ENCODE measurements at regions not wholly inside any gene's neighbourhood (a gene's known extent, or its start where the extent isn't known, plus 50 kb on each side); places are given as distances from the start of the nearest gene placed in this dataset.

DNA sequence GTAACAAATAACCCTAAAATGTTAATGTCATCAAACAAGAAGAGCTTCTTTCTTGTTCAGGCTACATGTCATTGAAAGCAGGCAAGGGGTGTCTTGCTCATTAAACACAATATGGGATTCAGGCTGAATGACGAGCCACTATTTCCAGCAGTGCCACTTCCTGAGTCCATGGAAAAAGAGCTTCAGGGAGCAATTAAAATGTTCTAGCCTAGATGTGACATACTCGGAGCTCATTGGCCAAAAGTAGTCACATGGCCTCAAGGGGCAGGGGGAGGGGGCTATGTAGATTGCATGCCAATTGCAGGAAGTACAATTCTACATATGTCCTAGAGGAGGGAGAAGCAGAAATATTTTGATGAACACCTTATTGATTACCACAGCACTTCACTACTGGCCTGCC, 685.3 kb upstream of the ADGRL2 start:
- Histone ChIP-seq H3K4me1 (ENCODE audit: insufficient read depth, insufficient read length) (no peaks in the 10 kb centered on the region), H3K9ac (ENCODE audit: insufficient read length, low read depth) (no peak overlapping the region), H3K9me3 (ENCODE audit: insufficient read depth, low read length) (no peaks in the 10 kb centered on the region), H3K27me3 (ENCODE audit: insufficient read depth, insufficient read length) (no peaks in the 10 kb centered on the region), H3K4me3 (ENCODE audit: insufficient read length, low read depth) (no peak overlapping the region), H3K36me3 (ENCODE audit: insufficient read depth, insufficient read length, low read length) (no peaks in the 10 kb centered on the region)
- DNase-seq (ENCODE audit: low read depth, low spot score), result no peak
- TF ChIP-seq ZNF274 (IDR thresholded peaks at IDR 0.05; ENCODE audit: low read depth, low read length) (no peak), SUZ12 (IDR thresholded peaks at IDR 0.05; ENCODE audit: extremely low read depth, insufficient read depth, insufficient read length) (no peak), YY1 (IDR thresholded peaks at IDR 0.05; ENCODE audit: insufficient read depth, insufficient read length) (no peak)

GRCh38 chr1:81114191-81114590, 686.5 kb upstream of the ADGRL2 start:
- Histone ChIP-seq H3K4me1 (ENCODE audit: insufficient read depth, insufficient read length) (no peaks in the 10 kb centered on the region), H3K4me3 (ENCODE audit: insufficient read length, low read depth) (no peak overlapping the region), H3K9ac (ENCODE audit: insufficient read length, low read depth) (no peak overlapping the region), H3K27me3 (ENCODE audit: insufficient read depth, insufficient read length) (no peaks in the 10 kb centered on the region), H3K9me3 (ENCODE audit: insufficient read depth, low read length) (no peaks in the 10 kb centered on the region), H3K36me3 (ENCODE audit: insufficient read depth, insufficient read length, low read length) (no peaks in the 10 kb centered on the region)
- TF ChIP-seq ZNF274 (IDR thresholded peaks at IDR 0.05; ENCODE audit: low read depth, low read length), result no peak
- no peak for TF ChIP-seq YY1 (IDR thresholded peaks at IDR 0.05; ENCODE audit: insufficient read depth, insufficient read length)
- TF ChIP-seq SUZ12 (IDR thresholded peaks at IDR 0.05; ENCODE audit: extremely low read depth, insufficient read depth, insufficient read length), result no peak
- no peak for DNase-seq (ENCODE audit: low read depth, low spot score)

GRCh38 chr1:81113688-81114087, 687.0 kb upstream of the ADGRL2 start:
- TF ChIP-seq ZNF274 (IDR thresholded peaks at IDR 0.05; ENCODE audit: low read depth, low read length) (no peak), YY1 (IDR thresholded peaks at IDR 0.05; ENCODE audit: insufficient read depth, insufficient read length) (no peak), SUZ12 (IDR thresholded peaks at IDR 0.05; ENCODE audit: extremely low read depth, insufficient read depth, insufficient read length) (no peak)
- Histone ChIP-seq H3K27me3 (ENCODE audit: insufficient read depth, insufficient read length) (no peaks in the 10 kb centered on the region), H3K4me3 (ENCODE audit: insufficient read length, low read depth) (no peak overlapping the region), H3K9ac (ENCODE audit: insufficient read length, low read depth) (no peak overlapping the region), H3K4me1 (ENCODE audit: insufficient read depth, insufficient read length) (no peaks in the 10 kb centered on the region), H3K36me3 (ENCODE audit: insufficient read depth, insufficient read length, low read length) (no peaks in the 10 kb centered on the region), H3K9me3 (ENCODE audit: insufficient read depth, low read length) (no peaks in the 10 kb centered on the region)
- DNase-seq (ENCODE audit: low read depth, low spot score), result no peak

GRCh38 chr1:81111818-81112217, 688.9 kb upstream of the ADGRL2 start:
- H3K9ac ChIP-seq (ENCODE audit: insufficient read length, low read depth), result no peak overlapping the region
- DNase-seq (ENCODE audit: low read depth, low spot score), result no peak
- H3K9me3 ChIP-seq (ENCODE audit: insufficient read depth, low read length), result no peaks in the 10 kb centered on the region
- H3K27me3 ChIP-seq (ENCODE audit: insufficient read depth, insufficient read length), result no peaks in the 10 kb centered on the region
- H3K4me3 ChIP-seq (ENCODE audit: insufficient read length, low read depth), result no peak overlapping the region
- H3K36me3 ChIP-seq (ENCODE audit: insufficient read depth, insufficient read length, low read length), result no peaks in the 10 kb centered on the region
- no peaks in the 10 kb centered on the region for H3K4me1 ChIP-seq (ENCODE audit: insufficient read depth, insufficient read length)
- no peak for TF ChIP-seq ZNF274 (IDR thresholded peaks at IDR 0.05; ENCODE audit: low read depth, low read length)
- no peak for TF ChIP-seq SUZ12 (IDR thresholded peaks at IDR 0.05; ENCODE audit: extremely low read depth, insufficient read depth, insufficient read length)
- TF ChIP-seq YY1 (IDR thresholded peaks at IDR 0.05; ENCODE audit: insufficient read depth, insufficient read length), result no peak

DNA sequence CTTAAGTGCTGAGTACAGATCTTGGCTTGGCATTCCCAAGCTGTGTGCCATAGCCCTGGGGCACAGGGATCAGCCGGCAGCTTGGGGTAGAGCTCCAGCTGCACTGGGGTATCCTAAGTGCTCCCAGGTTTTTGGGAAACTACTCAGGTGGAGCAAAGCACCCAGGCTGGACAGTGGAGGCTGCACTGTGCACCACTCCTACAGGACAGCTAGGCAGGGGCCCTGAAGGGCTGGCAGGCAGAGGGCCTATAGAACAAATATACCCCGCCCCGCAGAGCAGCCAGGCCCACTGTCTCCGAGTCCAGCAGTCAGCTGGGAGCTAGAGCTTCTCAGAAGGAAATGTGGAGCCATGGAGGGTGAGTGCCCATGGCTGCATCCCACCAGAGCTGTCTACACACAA, 691.7 kb upstream of the ADGRL2 start:
- H3K9me3 ChIP-seq (ENCODE audit: insufficient read depth, low read length), result no peaks in the 10 kb centered on the region
- H3K36me3 ChIP-seq (ENCODE audit: insufficient read depth, insufficient read length, low read length), result no peaks in the 10 kb centered on the region
- H3K9ac ChIP-seq (ENCODE audit: insufficient read length, low read depth), result no peak overlapping the region
- TF ChIP-seq ZNF274 (IDR thresholded peaks at IDR 0.05; ENCODE audit: low read depth, low read length), result no peak
- no peak for TF ChIP-seq YY1 (IDR thresholded peaks at IDR 0.05; ENCODE audit: insufficient read depth, insufficient read length)
- TF ChIP-seq SUZ12 (IDR thresholded peaks at IDR 0.05; ENCODE audit: extremely low read depth, insufficient read depth, insufficient read length), result no peak
- H3K4me3 ChIP-seq (ENCODE audit: insufficient read length, low read depth), result no peak overlapping the region
- DNase-seq (ENCODE audit: low read depth, low spot score), result no peak
- no peaks in the 10 kb centered on the region for H3K4me1 ChIP-seq (ENCODE audit: insufficient read depth, insufficient read length)
- H3K27me3 ChIP-seq (ENCODE audit: insufficient read depth, insufficient read length), result no peaks in the 10 kb centered on the region

DNA sequence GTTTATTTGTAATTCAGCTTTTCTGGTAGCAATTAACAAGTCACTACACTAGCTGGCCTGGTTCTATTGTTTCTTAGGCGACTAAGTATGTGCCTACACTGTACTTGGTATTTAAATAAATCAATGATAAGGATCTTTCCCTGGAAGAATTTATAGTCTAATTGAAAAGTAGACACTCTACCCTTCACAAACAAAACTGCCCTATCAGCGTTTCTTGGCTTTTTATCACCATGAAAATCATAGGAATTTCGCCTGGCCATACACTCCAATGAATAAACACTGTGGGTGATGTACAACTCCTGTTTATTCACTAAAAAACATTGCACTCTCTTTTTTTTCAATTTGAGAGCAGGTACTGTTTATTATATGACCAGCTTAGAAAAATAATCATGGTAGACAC, 702.9 kb upstream of the ADGRL2 start:
- no peak for TF ChIP-seq ZNF274 (IDR thresholded peaks at IDR 0.05; ENCODE audit: low read depth, low read length)
- no peak for TF ChIP-seq YY1 (IDR thresholded peaks at IDR 0.05; ENCODE audit: insufficient read depth, insufficient read length)
- no peak for TF ChIP-seq SUZ12 (IDR thresholded peaks at IDR 0.05; ENCODE audit: extremely low read depth, insufficient read depth, insufficient read length)
- H3K36me3 ChIP-seq (ENCODE audit: insufficient read depth, insufficient read length, low read length), result no peaks in the 10 kb centered on the region
- no peaks in the 10 kb centered on the region for H3K4me1 ChIP-seq (ENCODE audit: insufficient read depth, insufficient read length)
- H3K27me3 ChIP-seq (ENCODE audit: insufficient read depth, insufficient read length), result no peaks in the 10 kb centered on the region
- peaks cover 16% of the 10 kb centered on the region for H3K9me3 ChIP-seq (ENCODE audit: insufficient read depth, low read length)
- no peak overlapping the region for H3K4me3 ChIP-seq (ENCODE audit: insufficient read length, low read depth)
- H3K9ac ChIP-seq (ENCODE audit: insufficient read length, low read depth), result no peak overlapping the region
- no peak for DNase-seq (ENCODE audit: low read depth, low spot score)

- Histone ChIP-seq H3K4me1 (ENCODE audit: insufficient read depth, insufficient read length) (no peaks in the 10 kb centered on the region), H3K4me3 (ENCODE audit: insufficient read length, low read depth) (no peak overlapping the region), H3K27me3 (ENCODE audit: insufficient read depth, insufficient read length) (no peaks in the 10 kb centered on the region), H3K36me3 (ENCODE audit: insufficient read depth, insufficient read length, low read length) (no peaks in the 10 kb centered on the region), H3K9ac (ENCODE audit: insufficient read length, low read depth) (no peak overlapping the region), H3K9me3 (ENCODE audit: insufficient read depth, low read length) (no peaks in the 10 kb centered on the region)
- TF ChIP-seq ZNF274 (IDR thresholded peaks at IDR 0.05; ENCODE audit: low read depth, low read length), result no peak
- no peak for TF ChIP-seq SUZ12 (IDR thresholded peaks at IDR 0.05; ENCODE audit: extremely low read depth, insufficient read depth, insufficient read length)
- no peak for DNase-seq (ENCODE audit: low read depth, low spot score)
Measured at GRCh38 chr1:81073580-81073979, 727.2 kb upstream of the ADGRL2 start.
